NCI-H82 (cell line): ENCODE measurements at regions not wholly inside any gene's neighbourhood (a gene's known extent, or its start where the extent isn't known, plus 50 kb on each side); places are given as distances from the start of the nearest gene placed in this dataset.

Experiments used
- DNase-seq: peaks from one replicate; lab custom pipeline; 2025; lab: John Stamatoyannopoulos, UW

GRCh38 chrX:63993936-63994335 lies 208.9 kb upstream of the ARHGEF9 start:
- DNase-seq, result no peak

DNA sequence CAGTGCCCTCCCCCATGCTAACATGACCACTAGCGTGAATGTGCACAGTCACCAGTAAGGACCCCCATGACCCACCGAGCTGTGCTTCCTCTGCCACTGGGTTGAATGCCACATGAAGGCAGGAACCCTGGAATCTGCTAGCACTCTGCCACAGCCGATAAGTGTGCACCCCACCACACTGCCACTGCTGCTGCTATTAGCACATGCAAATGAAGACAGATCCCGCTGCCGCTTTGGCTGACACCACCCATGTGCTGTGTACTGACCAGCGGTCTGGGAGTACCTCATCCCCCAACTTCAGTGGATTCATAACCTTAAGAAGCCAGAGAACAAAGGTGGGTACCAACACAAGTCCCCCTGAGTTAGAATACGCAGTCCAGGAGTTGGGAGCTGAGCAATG lies 200.9 kb upstream of the ARHGEF9 start:
- no peak for DNase-seq

GRCh38 chrX:63979480-63979879 lies 194.5 kb upstream of the ARHGEF9 start:
- DNase-seq, result no peak

GRCh38 chrX:63967551-63967950 lies 182.5 kb upstream of the ARHGEF9 start:
- no peak for DNase-seq

- DNase-seq, result no peak
Observed at GRCh38 chrX:63963095-63963784, 178.2 kb upstream of the ARHGEF9 start.

DNA sequence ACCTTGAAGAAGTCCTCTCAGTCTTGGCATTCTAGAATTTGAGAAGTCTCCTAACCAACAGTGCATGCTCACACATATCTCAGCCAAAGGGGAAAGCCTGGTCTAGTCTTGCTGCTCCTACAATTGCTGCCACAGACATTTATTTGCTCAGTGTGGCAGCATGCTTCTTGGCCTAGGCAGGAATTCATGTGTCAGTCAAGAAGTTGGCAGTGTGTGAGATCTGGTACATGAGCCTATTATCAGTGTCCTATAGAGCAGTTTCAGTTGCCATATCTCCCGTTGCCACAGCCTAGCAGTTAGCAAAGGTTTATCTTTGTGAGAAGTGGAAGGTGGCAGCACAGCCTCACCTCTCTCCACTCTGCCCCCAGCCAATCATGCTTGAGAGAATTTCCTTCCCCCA lies 176.9 kb upstream of the ARHGEF9 start:
- no peak for DNase-seq

DNA sequence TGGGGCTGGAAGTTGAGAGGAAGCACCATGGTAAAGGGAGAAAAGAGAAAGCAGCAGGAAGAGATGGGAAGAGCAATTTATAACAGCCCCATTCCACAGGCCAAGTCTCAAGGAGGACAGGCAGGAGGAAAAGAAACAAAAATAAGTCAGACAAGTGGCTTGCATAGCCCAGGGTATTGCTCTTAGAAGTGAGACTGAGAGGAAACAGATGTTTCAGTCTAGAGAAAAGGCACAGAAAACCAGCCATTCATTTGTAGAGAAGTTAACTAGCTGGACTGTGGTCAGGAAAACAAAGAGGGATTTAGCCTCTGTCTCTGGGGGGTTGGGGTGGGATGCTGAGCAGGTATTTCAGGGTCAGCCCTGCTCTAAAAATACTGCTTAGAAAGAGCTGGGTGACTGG lies 175.0 kb upstream of the ARHGEF9 start:
- DNase-seq, result no peak

GRCh38 chrX:63958134-63958865 lies 173.3 kb upstream of the ARHGEF9 start:
- no peak for DNase-seq

GRCh38 chrX:63935835-63936234 lies 150.8 kb upstream of the ARHGEF9 start:
- no peak for DNase-seq

DNA sequence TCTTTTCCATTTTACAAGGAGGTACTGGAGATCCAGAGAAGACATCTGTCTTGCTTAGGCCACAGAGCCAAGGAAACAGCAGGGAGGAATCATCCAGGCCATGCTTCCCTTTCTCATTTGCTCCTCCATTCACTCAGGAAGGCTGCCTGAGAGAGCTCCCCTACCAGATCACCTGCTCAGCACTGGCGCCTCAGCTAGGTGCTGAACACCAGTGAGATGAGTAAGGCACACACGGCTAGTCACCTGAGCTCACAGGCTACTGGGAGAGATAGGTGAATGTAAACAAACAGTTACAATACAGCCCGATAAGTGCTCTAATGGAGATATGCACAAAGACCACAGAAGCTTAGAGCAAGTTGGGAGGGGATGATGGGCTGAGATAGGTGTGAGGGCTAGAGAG lies 149.8 kb upstream of the ARHGEF9 start:
- DNase-seq, result no peak

GRCh38 chrX:63934160-63934559 lies 149.1 kb upstream of the ARHGEF9 start:
- DNase-seq, result no peak

GRCh38 chrX:63932907-63933306 lies 147.9 kb upstream of the ARHGEF9 start:
- no peak for DNase-seq

GRCh38 chrX:63932006-63932405 lies 147.0 kb upstream of the ARHGEF9 start:
- DNase-seq, result peak; percentile 0

GRCh38 chrX:63930140-63930539 lies 145.1 kb upstream of the ARHGEF9 start:
- peak; percentile 40 for DNase-seq

DNA sequence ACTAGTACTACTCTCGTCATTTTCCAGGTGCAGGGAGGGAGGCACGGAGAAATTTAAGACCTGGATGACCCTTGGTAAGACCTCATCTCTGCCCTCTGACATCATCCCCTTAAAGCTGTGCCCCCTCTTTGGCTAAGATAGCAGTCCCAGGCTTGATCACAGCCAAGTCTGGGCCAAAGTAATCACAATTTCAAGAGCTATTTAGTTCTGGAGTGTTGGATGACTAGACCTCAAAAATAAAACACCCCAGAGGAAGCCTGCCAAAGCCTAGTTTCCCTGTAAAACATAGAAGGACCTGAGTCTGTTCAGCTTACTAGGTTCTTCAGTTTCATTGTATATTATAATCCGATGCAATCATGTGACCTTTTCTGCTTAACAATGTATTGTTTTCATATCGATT lies 144.6 kb upstream of the ARHGEF9 start:
- no peak for DNase-seq

DNA sequence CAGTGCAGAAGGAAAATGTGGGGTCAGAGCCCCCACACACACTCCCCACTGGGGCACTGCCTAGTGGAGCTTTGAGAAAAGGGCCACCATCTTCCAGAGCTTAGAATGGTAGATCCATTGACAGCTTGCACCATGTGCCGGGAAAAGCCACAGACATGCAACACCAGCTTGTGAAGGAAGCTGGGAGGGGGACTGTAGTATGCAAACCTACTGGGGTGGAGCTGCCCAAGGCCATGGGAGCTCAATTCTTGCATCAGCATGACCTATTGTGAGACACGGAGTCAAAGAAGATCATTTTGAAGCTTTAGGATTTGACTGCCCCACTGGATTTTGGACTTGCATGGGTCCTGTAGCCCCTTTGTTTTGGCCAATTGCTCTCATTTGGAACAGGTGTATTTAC lies 142.8 kb upstream of the ARHGEF9 start:
- no peak for DNase-seq

DNA sequence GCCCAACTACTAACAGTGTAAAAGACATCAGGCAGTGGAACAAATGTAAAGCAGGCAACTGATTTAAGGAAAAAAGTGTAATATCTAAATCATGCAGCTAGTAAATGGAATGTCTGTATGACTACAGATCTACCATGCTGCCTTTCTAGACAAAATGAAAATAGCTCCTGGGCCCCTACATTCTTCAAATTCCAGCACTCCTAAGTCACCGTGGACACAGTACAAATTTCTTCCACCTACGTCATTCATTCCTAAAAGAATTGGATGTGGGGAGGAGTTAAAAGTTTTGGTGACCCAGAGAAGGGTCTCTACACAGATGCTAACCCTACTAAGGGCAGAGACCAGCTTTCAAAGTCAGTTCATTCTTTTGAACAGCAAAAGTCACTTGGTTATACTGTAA lies 137.2 kb upstream of the ARHGEF9 start:
- DNase-seq, result no peak

GRCh38 chrX:63920875-63921274 lies 135.9 kb upstream of the ARHGEF9 start:
- no peak for DNase-seq

DNA sequence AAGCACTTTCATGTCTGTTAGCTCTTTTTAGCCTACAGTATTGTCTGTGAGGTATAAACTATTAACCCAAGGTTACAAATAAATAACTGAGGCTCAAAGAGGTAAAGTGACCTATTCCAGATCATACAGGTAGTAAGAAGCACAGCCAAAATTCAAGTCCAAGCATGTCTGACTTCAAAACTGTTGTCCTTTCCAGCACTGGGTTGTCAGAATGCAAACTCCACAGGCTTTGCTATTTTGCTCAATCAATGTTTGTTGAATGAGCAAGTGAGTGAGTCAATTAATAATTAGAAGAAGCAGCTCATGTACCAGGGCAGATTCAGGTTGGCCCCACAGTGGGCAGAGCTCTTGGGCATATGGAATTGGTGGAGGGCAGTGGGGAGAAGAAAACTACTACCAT lies 134.1 kb upstream of the ARHGEF9 start:
- no peak for DNase-seq

DNA sequence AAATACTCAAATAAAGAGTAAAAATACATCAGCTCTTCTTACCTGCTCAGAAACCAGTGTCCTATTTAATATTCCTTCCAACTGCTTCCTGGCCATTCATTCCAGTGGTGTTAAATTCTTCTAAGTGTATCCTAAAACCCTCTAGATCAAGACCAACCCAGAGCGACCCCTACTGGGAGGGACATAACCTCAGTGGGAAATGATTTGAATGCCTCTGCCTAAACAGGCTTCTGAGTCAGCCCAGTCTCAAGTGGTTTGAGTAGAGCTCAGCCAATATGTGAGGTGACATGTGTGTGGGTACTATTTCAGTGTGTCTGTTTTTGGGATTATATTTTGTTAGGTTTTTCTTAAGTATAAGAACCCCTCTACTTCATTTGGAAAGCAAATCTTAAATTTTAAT lies 133.6 kb upstream of the ARHGEF9 start:
- DNase-seq, result peak; percentile 64

DNA sequence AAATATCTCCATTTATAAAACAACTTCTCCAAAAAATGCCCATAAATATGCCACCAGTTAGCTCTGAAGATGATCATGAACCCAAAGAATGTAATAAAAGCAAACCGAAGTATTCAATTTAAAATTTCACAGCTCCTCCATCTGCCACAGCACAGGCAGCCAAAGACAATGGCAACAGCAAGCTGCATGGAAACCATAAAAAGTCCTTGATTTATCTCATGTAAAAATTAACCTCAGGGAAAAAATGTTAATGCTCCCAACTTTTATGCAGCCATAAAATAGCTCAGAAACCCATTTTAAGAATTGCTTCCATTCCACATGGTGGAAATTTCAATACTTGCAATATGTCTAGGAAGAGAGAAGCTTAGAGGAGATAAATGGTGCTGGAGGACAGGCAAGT lies 132.3 kb upstream of the ARHGEF9 start:
- DNase-seq, result no peak

DNA sequence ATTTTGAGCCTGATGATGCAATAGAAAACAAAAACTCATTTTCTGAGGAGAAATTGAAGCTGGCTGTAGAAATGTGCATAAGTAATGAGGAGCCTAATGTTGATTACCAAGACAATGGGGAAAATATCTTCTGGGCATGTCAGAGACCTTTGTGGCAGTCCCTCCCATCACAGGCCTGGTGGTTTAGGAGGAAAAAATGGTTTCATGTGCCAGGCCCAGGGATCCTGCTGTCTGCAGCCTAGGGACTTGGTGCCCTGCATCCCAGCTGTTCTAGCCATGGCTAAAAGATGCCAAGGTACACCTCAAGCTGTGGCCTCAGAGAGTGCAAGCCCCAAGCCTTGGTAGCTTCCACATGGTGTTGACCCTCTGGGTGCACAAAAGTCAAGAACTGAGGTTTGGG lies 128.7 kb upstream of the ARHGEF9 start:
- DNase-seq, result no peak

GRCh38 chrX:63889001-63889400 lies 104.0 kb upstream of the ARHGEF9 start:
- no peak for DNase-seq
